GM18505 (cell line): ENCODE measurements at regions not wholly inside any gene's neighbourhood (a gene's known extent, or its start where the extent isn't known, plus 50 kb on each side); places are given as distances from the start of the nearest gene placed in this dataset.
"Not testable (repeated sequence)": the region's sequence is repeated elsewhere in the genome, so short reads cannot be mapped to it uniquely, and the experiment has no call there.

Experiments
- ATAC-seq: cut with Tn5 transposase; IDR thresholded peaks from one replicate; pipeline ENCODE4 v1.9.1; 2021; ENCODE audit not compliant: unreplicated experiment
- POLR2A ChIP-seq: IDR thresholded peaks from 4 replicates; pipeline ENCODE4 v1.6.1; 2011; ENCODE audit warnings: borderline replicate concordance; ENCODE audit not compliant: insufficient read depth, insufficient read length; ENCODE audit errors: extremely low read depth

- no peak for ATAC-seq
- TF ChIP-seq POLR2A, result no peak
Observed at GRCh38 chr10:22105270-22105669, 101.7 kb upstream of the DNAJC1 start.

GRCh38 chr10:22103701-22104470 lies 100.4 kb upstream of the DNAJC1 start:
- ATAC-seq, result no peak
- TF ChIP-seq POLR2A, result no peak

- ATAC-seq, result no peak
- no peak for TF ChIP-seq POLR2A
Observed at GRCh38 chr10:22097696-22098095, 94.2 kb upstream of the DNAJC1 start.

GRCh38 chr10:22091260-22091659 lies 87.7 kb upstream of the DNAJC1 start:
- not testable (repeated sequence) for ATAC-seq

- no peak for ATAC-seq
- TF ChIP-seq POLR2A, result no peak
Observed at GRCh38 chr10:22087402-22087738, 83.8 kb upstream of the DNAJC1 start.

GRCh38 chr10:22086730-22087401 lies 83.3 kb upstream of the DNAJC1 start:
- TF ChIP-seq POLR2A, result no peak
- no peak for ATAC-seq

- not testable (repeated sequence) for ATAC-seq
Observed at GRCh38 chr10:22079921-22080320, 76.4 kb upstream of the DNAJC1 start.

- no peak for TF ChIP-seq POLR2A
- no peak for ATAC-seq
Observed at GRCh38 chr10:22071332-22071731, 67.8 kb upstream of the DNAJC1 start.

GRCh38 chr10:22067091-22067490 lies 63.6 kb upstream of the DNAJC1 start:
- ATAC-seq, result no peak
- no peak for TF ChIP-seq POLR2A

- not testable (repeated sequence) for ATAC-seq
Observed at GRCh38 chr10:22060984-22061383, 57.5 kb upstream of the DNAJC1 start.

- ATAC-seq, result no peak
- no peak for TF ChIP-seq POLR2A
Observed at GRCh38 chr10:22058201-22058600, 54.7 kb upstream of the DNAJC1 start.

GRCh38 chr10:22054961-22055360 lies 51.4 kb upstream of the DNAJC1 start:
- ATAC-seq, result no peak
- TF ChIP-seq POLR2A, result no peak
